Rectal smooth muscle tissue (tissue), 1 donor: ENCODE measurements at regions not wholly inside any gene's neighbourhood (a gene's known extent, or its start where the extent isn't known, plus 50 kb on each side); places are given as distances from the start of the nearest gene placed in this dataset.

Experiments
- H3K27ac ChIP-seq: one replicate; pipeline ENCODE4 v1.7.0; 2013; ENCODE audit warnings: low read depth, low read length, inconsistent platforms
- H3K27me3 ChIP-seq: one replicate; pipeline ENCODE4 v1.7.0; 2013; ENCODE audit warnings: low read length; ENCODE audit not compliant: control insufficient read depth, insufficient read depth
- H3K36me3 ChIP-seq: one replicate; pipeline ENCODE4 v1.7.0; 2013; ENCODE audit warnings: low read length; ENCODE audit not compliant: control insufficient read depth, insufficient read depth
- H3K4me1 ChIP-seq: one replicate; pipeline ENCODE4 v1.7.0; 2013; ENCODE audit warnings: low read length; ENCODE audit not compliant: control insufficient read depth, insufficient read depth
- H3K4me3 ChIP-seq: one replicate; pipeline ENCODE4 v1.7.0; 2013; ENCODE audit warnings: low read length
- H3K9ac ChIP-seq: one replicate; pipeline ENCODE4 v1.7.0; 2013; ENCODE audit warnings: low read length

DNA sequence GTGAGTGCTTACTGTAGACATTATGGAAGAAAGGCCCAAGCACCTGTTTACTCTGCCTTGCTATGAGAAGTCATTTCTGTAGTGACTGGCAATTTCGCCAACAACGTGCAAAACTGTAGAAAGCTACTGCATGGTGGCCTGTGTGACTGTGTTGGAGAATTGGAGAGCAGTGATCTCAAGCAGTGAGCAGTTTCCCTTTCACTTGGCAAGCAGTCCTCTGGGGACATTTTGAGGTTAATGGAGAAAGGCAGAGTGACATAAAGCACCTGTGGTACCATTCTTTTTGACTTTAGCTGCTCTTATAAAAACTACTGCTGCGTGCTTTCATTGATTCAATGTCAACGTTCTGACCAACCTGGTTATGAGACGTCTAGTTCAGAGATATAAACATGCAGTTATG, 382.6 kb upstream of the JAG1 start:
- Histone ChIP-seq H3K4me1 (no peaks in the 10 kb centered on the region), H3K9ac (no peak overlapping the region), H3K27ac (no peak overlapping the region), H3K4me3 (no peak overlapping the region), H3K27me3 (no peaks in the 10 kb centered on the region), H3K36me3 (no peaks in the 10 kb centered on the region)

DNA sequence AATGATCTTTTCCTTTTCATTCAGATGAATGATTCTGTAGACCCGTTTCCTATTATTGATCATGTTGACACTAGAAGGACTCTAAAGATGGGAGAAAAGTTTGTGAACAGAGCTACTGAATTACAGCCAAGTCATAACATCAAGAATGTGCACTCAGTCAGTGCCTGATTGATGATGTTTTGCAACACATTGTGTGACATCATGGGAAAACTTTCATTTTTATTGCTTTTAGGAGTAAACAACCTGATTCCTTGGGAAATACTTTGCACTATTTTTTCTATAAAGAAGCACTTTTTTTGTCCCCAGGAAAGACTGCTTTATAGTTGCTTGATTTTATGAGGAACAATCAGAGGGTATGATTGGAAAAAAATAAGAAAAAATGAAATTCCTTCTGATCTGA, 383.8 kb upstream of the JAG1 start:
- no peak overlapping the region for H3K9ac ChIP-seq
- no peaks in the 10 kb centered on the region for H3K27me3 ChIP-seq
- H3K27ac ChIP-seq, result no peak overlapping the region
- no peaks in the 10 kb centered on the region for H3K4me1 ChIP-seq
- no peak overlapping the region for H3K4me3 ChIP-seq
- no peaks in the 10 kb centered on the region for H3K36me3 ChIP-seq

DNA sequence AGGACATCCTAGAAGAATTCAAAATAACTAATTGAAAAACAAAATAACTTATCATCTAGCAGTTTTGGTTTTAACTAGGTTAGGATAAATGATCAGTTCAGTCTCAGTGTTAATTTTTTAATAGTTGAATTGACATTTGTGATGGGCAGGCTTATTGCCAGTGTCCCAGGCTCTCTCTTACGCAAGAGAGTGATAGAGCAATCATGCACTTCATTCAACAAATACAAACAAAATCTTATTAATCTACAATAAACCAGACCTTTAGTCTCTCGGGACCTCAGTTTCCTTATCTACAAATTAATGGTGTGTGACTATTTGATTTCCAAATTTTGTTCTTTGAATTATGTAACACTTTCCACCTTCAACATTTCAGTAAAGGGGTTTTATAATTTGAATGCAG, 385.9 kb upstream of the JAG1 start:
- H3K27ac ChIP-seq, result no peak overlapping the region
- no peaks in the 10 kb centered on the region for H3K4me1 ChIP-seq
- no peaks in the 10 kb centered on the region for H3K36me3 ChIP-seq
- H3K9ac ChIP-seq, result no peak overlapping the region
- no peaks in the 10 kb centered on the region for H3K27me3 ChIP-seq
- H3K4me3 ChIP-seq, result no peak overlapping the region

DNA sequence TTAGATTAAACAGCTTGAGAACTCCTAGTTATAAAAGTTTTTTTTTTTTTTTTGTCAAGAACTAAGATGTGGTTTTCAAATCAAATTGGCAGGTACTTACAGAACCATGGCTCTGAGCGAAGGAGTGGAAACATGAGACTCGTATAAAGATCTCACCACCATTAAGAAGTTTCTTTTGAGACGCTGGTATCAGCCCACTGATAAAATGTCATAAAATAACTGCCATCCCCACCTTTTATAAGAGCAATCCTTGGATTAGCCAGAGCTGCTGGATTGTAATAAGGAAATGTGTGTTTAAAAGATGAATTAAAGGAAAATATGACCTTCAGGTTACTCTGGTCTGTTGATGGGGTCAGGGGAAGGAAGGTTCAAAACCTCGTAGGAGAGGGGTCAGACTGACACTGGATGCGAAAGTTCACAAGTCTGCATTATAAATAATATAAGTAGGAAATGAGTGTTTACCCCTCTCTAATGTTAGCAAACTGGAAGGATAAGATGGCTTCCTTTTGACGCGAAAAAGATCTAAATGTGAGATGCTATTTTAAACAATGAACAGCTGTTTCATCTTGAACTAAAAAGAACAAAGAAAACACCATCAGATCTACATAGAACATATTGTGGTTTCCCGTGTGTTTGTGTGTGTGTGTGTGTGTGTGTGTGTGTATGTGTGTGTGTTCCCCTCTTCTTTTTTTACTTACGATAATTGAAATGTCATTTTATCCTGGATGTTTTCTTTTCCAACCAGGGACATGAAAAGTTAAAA, 386.8 kb upstream of the JAG1 start:
- H3K4me3 ChIP-seq, result no peak overlapping the region
- H3K36me3 ChIP-seq, result no peaks in the 10 kb centered on the region
- H3K4me1 ChIP-seq, result no peaks in the 10 kb centered on the region
- no peak overlapping the region for H3K27ac ChIP-seq
- H3K9ac ChIP-seq, result no peak overlapping the region
- no peaks in the 10 kb centered on the region for H3K27me3 ChIP-seq

DNA sequence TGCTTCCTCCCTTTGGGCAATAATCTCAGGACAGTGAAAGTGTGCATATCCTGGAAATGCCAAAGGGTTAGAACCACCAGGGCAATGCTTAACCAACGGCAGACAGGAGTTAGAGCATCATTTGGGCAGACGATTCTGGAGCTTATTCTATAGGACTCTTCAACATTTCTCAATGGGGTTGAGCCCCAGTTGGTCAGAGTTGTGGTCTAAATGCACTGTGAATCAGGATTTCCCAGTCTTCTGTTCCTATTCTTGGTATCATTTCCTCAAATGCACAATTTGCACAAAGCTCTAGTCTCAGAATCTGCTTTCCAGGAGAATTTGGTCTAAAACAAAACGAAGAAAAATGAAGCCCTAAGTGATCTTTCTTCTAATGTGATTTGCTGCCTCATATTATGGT, 389.6 kb upstream of the JAG1 start:
- Histone ChIP-seq H3K4me1 (no peaks in the 10 kb centered on the region), H3K27ac (no peak overlapping the region), H3K36me3 (no peaks in the 10 kb centered on the region), H3K4me3 (no peak overlapping the region), H3K9ac (no peak overlapping the region), H3K27me3 (no peaks in the 10 kb centered on the region)

DNA sequence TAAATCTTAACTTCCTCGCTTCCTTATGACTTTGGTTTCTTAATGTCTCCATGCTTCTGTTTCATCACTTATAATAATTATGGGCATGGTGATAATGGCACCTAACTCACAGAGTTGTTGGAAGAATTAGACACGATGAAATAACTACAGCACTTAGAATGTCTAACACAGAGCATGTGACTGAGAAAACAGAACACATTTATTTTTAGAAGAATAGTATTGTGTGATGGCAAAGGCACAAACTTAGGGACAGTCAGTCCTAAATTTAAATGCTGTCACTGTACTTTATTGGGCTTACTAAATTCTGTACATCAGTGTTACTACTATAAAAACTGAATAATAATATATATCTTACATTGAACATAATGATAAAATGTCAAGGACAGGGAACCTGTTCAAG, 391.1 kb upstream of the JAG1 start:
- Histone ChIP-seq H3K27me3 (no peaks in the 10 kb centered on the region), H3K27ac (no peak overlapping the region), H3K4me1 (no peaks in the 10 kb centered on the region), H3K4me3 (no peak overlapping the region), H3K36me3 (no peaks in the 10 kb centered on the region), H3K9ac (no peak overlapping the region)

DNA sequence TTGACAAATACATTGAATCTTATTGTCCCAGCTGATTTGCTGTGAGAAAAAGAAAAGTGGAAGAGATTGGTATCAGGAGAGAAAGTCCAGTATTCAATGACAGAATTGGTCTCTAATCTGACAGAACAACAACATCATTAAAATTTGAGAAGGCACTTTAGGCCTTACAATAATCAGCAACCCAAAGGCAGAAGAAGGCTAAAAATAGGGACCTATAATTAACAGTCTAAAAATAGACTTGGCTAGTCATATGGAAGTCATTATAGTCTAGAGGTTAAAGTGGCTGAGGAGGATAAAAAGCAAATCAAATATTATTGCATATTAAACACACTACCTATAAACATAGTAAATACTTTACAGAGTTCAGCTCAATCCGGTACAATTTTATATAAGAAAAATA, 393.6 kb upstream of the JAG1 start:
- Histone ChIP-seq H3K36me3 (no peaks in the 10 kb centered on the region), H3K4me1 (no peaks in the 10 kb centered on the region), H3K4me3 (no peak overlapping the region), H3K27me3 (no peaks in the 10 kb centered on the region), H3K27ac (no peak overlapping the region), H3K9ac (no peak overlapping the region)

DNA sequence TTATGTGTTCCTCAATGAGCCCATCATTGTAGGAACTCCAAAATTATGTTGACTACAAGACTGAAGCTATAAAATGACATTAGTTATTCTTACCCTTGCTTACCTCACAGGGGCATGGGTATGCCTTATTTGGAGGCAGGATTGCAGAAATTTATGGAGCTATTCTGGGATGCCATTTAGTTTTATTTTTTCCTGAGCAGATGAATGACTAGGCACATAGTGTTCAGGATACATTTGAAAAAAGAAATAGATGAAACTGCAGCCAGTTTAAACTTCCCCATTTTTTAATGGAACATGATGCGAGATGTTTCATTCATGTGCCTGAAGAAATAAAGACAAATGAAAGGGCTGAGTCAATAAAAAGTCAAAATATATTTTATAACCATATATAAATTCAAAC, 399.2 kb upstream of the JAG1 start:
- no peaks in the 10 kb centered on the region for H3K36me3 ChIP-seq
- H3K4me3 ChIP-seq, result no peak overlapping the region
- H3K27ac ChIP-seq, result no peak overlapping the region
- no peaks in the 10 kb centered on the region for H3K27me3 ChIP-seq
- H3K4me1 ChIP-seq, result no peaks in the 10 kb centered on the region
- H3K9ac ChIP-seq, result no peak overlapping the region

DNA sequence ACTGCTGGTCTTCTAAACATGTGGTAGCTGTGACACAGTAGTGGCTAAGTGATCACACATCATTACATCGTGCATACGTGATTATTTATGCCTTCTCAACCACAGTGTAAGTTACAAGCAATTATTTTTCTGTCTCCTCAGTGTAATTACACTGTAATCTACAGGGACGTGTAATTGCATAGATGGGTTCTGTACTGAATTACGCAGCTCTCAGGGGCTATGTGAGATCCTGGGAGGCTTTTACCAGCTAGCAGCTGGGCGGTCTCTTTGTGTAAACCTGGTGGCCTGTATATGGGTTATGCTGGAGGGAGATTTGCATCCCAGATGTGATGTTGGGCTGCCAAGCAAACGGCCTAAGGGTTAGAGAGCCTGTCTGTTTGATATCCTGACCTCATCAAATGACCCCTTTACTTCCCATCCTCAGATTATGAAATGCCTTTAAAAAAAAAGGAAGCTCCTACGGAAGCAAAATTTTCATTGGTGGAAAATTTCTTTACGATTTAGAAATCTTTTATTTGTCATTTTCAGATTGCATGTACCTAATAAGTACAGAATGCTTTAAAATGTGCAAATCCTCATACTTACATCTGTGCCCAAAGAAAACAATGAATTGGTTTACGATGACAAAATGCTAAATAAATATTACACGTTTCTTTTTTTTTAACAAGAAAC, 402.8 kb upstream of the JAG1 start:
- Histone ChIP-seq H3K36me3 (no peaks in the 10 kb centered on the region), H3K27me3 (no peaks in the 10 kb centered on the region), H3K27ac (no peak overlapping the region), H3K9ac (no peak overlapping the region), H3K4me3 (no peak overlapping the region), H3K4me1 (no peaks in the 10 kb centered on the region)

DNA sequence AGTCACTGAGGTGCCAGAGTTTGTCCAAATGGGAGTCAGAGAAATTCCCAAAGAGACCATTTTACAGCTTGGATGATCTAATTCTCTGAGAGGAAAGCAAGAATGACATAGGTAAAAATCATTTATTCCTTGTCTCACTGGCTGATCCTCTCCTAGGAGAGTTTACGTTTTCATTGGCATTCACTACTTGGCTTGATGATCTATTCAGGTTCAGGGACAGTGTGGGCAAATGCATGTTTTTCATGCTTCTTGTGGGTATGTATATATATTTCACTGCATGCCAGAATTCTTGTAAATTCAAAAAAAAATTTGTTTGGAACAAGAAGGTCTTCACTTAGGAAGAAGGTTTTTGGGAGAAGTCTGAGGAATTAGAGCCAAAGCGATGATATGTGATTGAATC, 403.4 kb upstream of the JAG1 start:
- Histone ChIP-seq H3K27me3 (no peaks in the 10 kb centered on the region), H3K36me3 (no peaks in the 10 kb centered on the region), H3K4me1 (no peaks in the 10 kb centered on the region), H3K27ac (no peak overlapping the region), H3K9ac (no peak overlapping the region), H3K4me3 (no peak overlapping the region)

DNA sequence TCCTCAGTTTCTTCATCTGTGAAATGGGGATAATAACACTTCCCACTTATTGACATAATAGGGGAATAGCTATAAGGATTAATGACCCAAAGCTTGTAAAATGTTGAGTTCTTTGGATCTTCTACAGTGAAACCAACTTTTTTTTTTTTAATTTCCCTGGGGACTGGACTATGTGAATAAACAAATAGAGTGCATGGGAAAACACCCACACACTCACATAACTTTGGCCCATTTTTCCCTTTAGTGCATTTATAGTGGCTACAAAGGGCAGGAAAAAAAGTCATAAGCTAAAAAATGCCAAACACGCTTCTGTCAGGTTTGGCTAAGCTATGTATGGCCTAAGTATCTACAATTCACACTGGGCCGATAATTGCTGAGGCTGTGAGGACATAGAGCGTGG, 406.2 kb upstream of the JAG1 start:
- Histone ChIP-seq H3K4me1 (no peaks in the 10 kb centered on the region), H3K27me3 (no peaks in the 10 kb centered on the region), H3K36me3 (no peaks in the 10 kb centered on the region), H3K9ac (no peak overlapping the region), H3K4me3 (no peak overlapping the region), H3K27ac (no peak overlapping the region)

DNA sequence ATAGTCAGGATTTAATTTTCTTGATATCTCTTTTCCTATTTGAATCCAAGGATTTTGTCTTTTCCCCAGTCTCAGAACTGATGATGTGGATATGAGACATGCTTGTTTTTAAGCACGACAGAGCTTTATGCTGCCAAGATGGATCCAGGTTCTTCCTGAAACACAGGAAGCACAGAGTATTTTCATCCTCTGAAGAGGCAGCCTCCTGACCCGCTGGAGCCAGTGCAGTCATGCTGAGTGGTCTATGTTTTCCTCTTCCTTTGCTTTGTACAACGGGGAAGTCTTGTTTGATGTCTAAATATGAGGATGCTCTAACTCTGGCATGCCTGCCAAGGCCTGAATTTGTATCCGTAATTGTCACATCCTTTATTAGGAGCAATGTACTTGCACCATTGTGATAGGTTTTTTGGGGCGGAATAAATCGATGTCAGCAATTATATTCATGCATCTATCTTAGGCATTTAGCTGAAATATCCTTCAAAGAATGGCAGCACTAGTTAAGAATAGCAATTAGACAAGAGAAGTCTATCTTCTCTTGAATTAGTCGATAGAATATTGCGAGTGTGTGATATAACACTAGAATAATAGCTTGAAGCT, 407.1 kb upstream of the JAG1 start:
- no peaks in the 10 kb centered on the region for H3K4me1 ChIP-seq
- no peak overlapping the region for H3K9ac ChIP-seq
- H3K4me3 ChIP-seq, result no peak overlapping the region
- H3K27ac ChIP-seq, result no peak overlapping the region
- H3K36me3 ChIP-seq, result no peaks in the 10 kb centered on the region
- H3K27me3 ChIP-seq, result no peaks in the 10 kb centered on the region

DNA sequence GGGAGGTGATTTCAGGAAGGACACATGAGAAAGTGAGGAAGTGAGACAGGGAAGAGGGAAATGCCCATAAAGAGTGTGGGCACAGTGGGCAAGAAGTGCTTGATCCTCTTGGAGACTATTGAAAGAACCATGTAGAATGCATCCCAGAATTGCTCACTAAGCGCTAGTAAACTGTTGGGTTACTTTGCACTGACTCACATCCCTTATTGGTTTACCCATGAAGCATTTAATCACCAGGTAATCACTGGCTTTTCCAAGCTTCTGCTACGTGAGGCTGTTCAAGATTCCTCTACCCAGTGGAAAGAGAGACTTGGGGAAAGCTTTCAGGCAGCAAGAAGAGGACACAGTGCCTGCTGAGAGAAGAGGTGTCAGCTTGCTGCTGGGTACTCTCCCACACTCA, 410.0 kb upstream of the JAG1 start:
- H3K27ac ChIP-seq, result no peak overlapping the region
- H3K27me3 ChIP-seq, result no peaks in the 10 kb centered on the region
- H3K4me1 ChIP-seq, result no peaks in the 10 kb centered on the region
- H3K4me3 ChIP-seq, result no peak overlapping the region
- no peaks in the 10 kb centered on the region for H3K36me3 ChIP-seq
- H3K9ac ChIP-seq, result no peak overlapping the region
